Choroid plexus epithelial cell (primary cell): ENCODE measurements at regions not wholly inside any gene's neighbourhood (a gene's known extent, or its start where the extent isn't known, plus 50 kb on each side); places are given as distances from the start of the nearest gene placed in this dataset.

Experiments used
- DNase-seq: peaks from one replicate; pipeline ENCODE4 v3.0.0-alpha.2; 2010; ENCODE audit warnings: low read depth
- H3K4me3 ChIP-seq: 2 replicates; pipeline ENCODE4 v1.5.1; 2011; ENCODE audit warnings: low read depth, mild to moderate bottlenecking, control low read depth, low read length, moderate library complexity
- CTCF ChIP-seq: conservative IDR thresholded peaks from 2 replicates; pipeline ENCODE4 v1.5.1; 2011; ENCODE audit warnings: low read depth, mild to moderate bottlenecking, control low read depth, inconsistent platforms, low read length, moderate library complexity

DNA sequence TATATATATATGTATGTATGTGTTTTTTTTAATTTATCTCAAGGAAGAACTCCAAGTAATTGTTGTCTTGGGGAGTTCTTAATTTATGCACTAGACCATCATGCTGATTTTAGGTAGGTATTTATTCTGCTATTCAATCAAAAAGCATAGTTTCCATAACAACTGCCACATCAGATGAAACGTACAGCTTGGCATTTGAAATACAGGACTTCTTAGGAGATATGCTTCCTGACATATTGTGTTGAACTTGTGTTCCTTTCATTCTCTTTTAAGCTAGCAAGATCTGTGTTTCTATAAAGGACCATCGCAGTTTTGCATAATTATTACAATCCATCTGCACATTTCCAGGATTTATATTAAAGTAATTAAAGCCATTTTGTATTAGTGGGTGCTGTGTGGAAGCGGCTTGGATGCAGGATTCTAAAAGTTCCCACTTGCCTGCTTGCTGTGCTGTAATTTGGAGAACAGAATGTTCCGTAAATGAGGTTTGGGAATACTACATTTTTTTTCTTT, 343.5 kb upstream of the FANCL start:
- TF ChIP-seq CTCF = no peak
- H3K4me3 ChIP-seq = no peak overlapping the region
- DNase-seq = no peak

DNA sequence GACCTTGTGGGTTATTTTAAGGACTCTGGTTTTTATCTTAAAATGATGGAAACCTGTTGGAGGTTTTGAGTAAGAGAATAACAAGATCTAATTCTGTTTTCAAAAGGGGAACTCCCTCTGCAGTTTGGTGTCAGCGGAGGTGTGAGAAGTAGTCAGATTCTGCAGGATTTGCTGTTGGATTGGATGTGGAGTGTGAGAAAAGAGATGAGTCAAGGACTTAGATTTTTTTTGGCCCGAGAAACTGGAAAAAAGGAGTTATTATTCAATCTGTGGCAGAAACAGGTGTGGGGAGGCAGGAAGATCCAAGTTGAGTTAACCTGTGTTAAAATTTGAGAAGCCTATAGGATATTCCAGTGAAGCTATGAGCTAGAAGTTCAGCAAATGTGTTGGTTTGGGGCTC, 337.2 kb upstream of the FANCL start:
- H3K4me3 ChIP-seq = no peak overlapping the region
- no peak for DNase-seq
- no peak for TF ChIP-seq CTCF

DNA sequence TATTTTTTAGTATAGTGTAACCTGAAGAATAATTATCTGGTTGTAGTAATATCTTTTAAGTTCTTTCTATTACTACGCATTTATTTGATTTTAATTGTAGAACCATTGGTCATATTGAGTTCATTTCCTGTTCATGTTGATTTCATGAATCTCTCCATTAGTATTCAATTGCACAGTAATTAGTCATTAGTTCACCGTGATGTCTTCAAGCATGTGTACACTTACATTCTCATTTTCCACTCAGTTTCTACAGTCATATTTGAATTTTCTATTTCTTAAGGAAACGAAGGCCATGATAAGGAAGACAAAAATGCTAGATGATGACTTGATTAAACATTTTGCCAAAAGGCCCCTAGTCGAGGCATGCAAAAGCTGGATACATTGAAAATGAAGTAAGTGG, 333.7 kb upstream of the FANCL start:
- no peak for DNase-seq
- TF ChIP-seq CTCF = no peak
- H3K4me3 ChIP-seq = no peak overlapping the region

- no peak overlapping the region for H3K4me3 ChIP-seq
- TF ChIP-seq CTCF = no peak
- DNase-seq = no peak
These were observed 331.6 kb upstream of the FANCL start for GRCh38 chr2:58572731-58573130.

DNA sequence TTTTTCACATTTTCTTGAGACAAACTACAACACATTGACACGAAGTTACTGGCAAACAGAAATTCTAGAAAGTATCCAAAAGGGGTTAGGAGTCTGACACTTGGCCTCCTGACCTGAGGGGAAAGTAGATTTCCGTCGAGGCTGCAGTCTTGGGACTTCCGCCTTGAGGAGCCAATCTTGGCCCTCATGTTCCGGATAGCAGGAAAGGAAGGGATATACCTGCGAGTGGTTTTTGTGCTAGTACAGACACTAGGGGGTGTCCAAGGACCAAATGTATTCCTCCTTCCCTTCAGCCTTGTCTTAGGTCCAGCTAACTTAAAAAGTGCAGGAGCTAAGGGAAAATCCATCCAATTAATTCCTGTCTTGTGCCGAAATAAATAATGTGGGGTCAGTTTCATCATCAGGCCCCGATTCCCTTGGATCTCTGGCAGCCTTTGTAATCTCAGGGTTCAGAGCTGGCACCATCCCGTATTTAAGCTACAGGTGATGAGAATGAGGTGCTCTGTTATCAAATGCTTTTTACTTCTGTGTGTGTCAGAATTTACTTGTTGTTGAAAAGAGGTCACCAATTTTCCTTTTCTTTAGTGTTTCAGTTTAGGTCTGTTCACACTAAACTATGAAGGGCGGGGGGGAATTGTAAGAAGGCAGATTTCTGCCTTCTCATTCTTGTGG, 330.2 kb upstream of the FANCL start:
- peak; percentile 88 for TF ChIP-seq CTCF
- DNase-seq = peak; percentile 92
- H3K4me3 ChIP-seq = no peak overlapping the region

- DNase-seq = no peak
- no peak overlapping the region for H3K4me3 ChIP-seq
- no peak for TF ChIP-seq CTCF
These were observed 328.5 kb upstream of the FANCL start for GRCh38 chr2:58569475-58570185.
